ENCODE measurements at regions not wholly inside any gene's neighbourhood (a gene's known extent, or its start where the extent isn't known, plus 50 kb on each side); places are given as distances from the start of the nearest gene placed in this dataset.

- intact Hi-C loops (cut with micrococcal nuclease): no loop called here
- H3K27me3 Mint-ChIP-seq (ENCODE audit: low read depth in 3 of 3): peaks cover 0 to 2% (median 0%) of the 10 kb centered on the region in 3 donors
- no peak overlapping the region for H3K4me3 ChIP-seq (replicated peaks in 1 of 3; ENCODE audit: low read depth in 2 of 3, low read length in 3 of 3)
- H3K9ac ChIP-seq (ENCODE audit: insufficient read depth, low read length, poor library complexity, severe bottlenecking): no peak overlapping the region
- no peaks in the 10 kb centered on the region for H3K4me1 ChIP-seq (ENCODE audit: control insufficient read depth in 1 of 2, insufficient read depth in 2 of 2, low read length in 2 of 2)
- H3K36me3 ChIP-seq (replicated peaks in 1 of 2; ENCODE audit: control insufficient read depth in 1 of 2, insufficient read depth in 2 of 2, low read length in 2 of 2): no peaks in the 10 kb centered on the region
- H3K27ac ChIP-seq (ENCODE audit: low read depth in 1 of 2, low read length in 2 of 2): no peak overlapping the region
- no peaks in the 10 kb centered on the region for H3K79me2 ChIP-seq (ENCODE audit: insufficient read depth, low read length)
- no peak for DNase-seq
- H3K9me3 Mint-ChIP-seq: no peaks in the 10 kb centered on the region
- no peak overlapping the region for H3K27ac Mint-ChIP-seq
- H3K9me3 ChIP-seq (replicated peaks in 1 of 2; ENCODE audit: control insufficient read depth in 1 of 2, insufficient read depth in 1 of 2, low read length in 2 of 2): no peaks in the 10 kb centered on the region
- H2AFZ ChIP-seq (ENCODE audit: insufficient read depth, low read depth, low read length, poor library complexity, severe bottlenecking): no peak overlapping the region
- TF ChIP-seq CTCF (IDR thresholded peaks at IDR 0.05): no peak
- H3K4me1 Mint-ChIP-seq: no peaks in the 10 kb centered on the region
- H3K36me3 Mint-ChIP-seq: no peaks in the 10 kb centered on the region
- WGBS (ENCODE audit: insufficient coverage): 50% methylated on average over 1 of the region's 2 CpGs
- no peaks in the 10 kb centered on the region for H3K27me3 ChIP-seq (ENCODE audit: control insufficient read depth in 2 of 2, insufficient read depth in 2 of 2, low read length in 2 of 2)
- no peak overlapping the region for H3K4me3 Mint-ChIP-seq
- H3K4me2 ChIP-seq (replicated peaks; ENCODE audit: extremely low read depth, low read length, poor library complexity, severe bottlenecking): no peak overlapping the region
- no peaks in the 10 kb centered on the region for H4K20me1 ChIP-seq (ENCODE audit: insufficient read depth, low read length)
Measured at GRCh38 chr11:42812960-42813359, 498.8 kb upstream of the API5 start.

GRCh38 chr11:42816471-42816870 is 495.3 kb upstream of the API5 start:
- intact Hi-C loops (cut with micrococcal nuclease): no loop called here
- Mint-ChIP-seq H3K27ac (no peak overlapping the region), H3K36me3 (no peaks in the 10 kb centered on the region), H3K4me3 (no peak overlapping the region), H3K27me3 (ENCODE audit: low read depth in 3 of 3) (peaks cover 0 to 2% (median 0%) of the 10 kb centered on the region in 3 donors), H3K9me3 (peaks cover 0 to 4% (median 2%) of the 10 kb centered on the region in 7 donors), H3K4me1 (no peaks in the 10 kb centered on the region)
- no peak overlapping the region for H3K9ac ChIP-seq (ENCODE audit: insufficient read depth, low read length, poor library complexity, severe bottlenecking)
- H2AFZ ChIP-seq (ENCODE audit: insufficient read depth, low read depth, low read length, poor library complexity, severe bottlenecking): no peak overlapping the region
- DNase-seq: no peak
- no peaks in the 10 kb centered on the region for H3K4me1 ChIP-seq (ENCODE audit: control insufficient read depth in 1 of 2, insufficient read depth in 2 of 2, low read length in 2 of 2)
- H3K36me3 ChIP-seq (replicated peaks in 1 of 2; ENCODE audit: control insufficient read depth in 1 of 2, insufficient read depth in 2 of 2, low read length in 2 of 2): no peaks in the 10 kb centered on the region
- H3K4me2 ChIP-seq (replicated peaks; ENCODE audit: extremely low read depth, low read length, poor library complexity, severe bottlenecking): no peak overlapping the region
- no peaks in the 10 kb centered on the region for H3K79me2 ChIP-seq (ENCODE audit: insufficient read depth, low read length)
- peaks cover 0 to 4% of the 10 kb centered on the region in 2 donors for H3K9me3 ChIP-seq (replicated peaks in 1 of 2; ENCODE audit: control insufficient read depth in 1 of 2, insufficient read depth in 1 of 2, low read length in 2 of 2)
- no peaks in the 10 kb centered on the region for H4K20me1 ChIP-seq (ENCODE audit: insufficient read depth, low read length)
- TF ChIP-seq CTCF (IDR thresholded peaks at IDR 0.05): no peak
- H3K27ac ChIP-seq (ENCODE audit: low read depth in 1 of 2, low read length in 2 of 2): no peak overlapping the region
- no CpG with 5 or more reads among the region's 2 CpGs for WGBS (ENCODE audit: insufficient coverage)
- no peak overlapping the region for H3K4me3 ChIP-seq (replicated peaks in 1 of 3; ENCODE audit: low read depth in 2 of 3, low read length in 3 of 3)
- H3K27me3 ChIP-seq (ENCODE audit: control insufficient read depth in 2 of 2, insufficient read depth in 2 of 2, low read length in 2 of 2): no peaks in the 10 kb centered on the region
